Tibial nerve (tissue), 4 donors: ENCODE measurements at regions not wholly inside any gene's neighbourhood (a gene's known extent, or its start where the extent isn't known, plus 50 kb on each side); places are given as distances from the start of the nearest gene placed in this dataset.

Experiments used
- DNase-seq, 2 donors: peaks; one replicate each; pipeline ENCODE4 v3.0.0-alpha.2; 2019; ENCODE audit warnings: low spot score in 2 of 2
- H3K27ac ChIP-seq, 4 donors: fragments of 200-600 bp; sonication (generic) in 3 of 4; one replicate each; pipeline ENCODE4 v1.5.1; 2017 to 2019; ENCODE audit warnings: mild to moderate bottlenecking in 1 of 4
- H3K27me3 ChIP-seq, 2 donors: fragments of 200-600 bp; sonication (generic) in 1 of 2; one replicate each; pipeline versions ENCODE4 v1.5.1 to v1.6.0; 2017 to 2019
- H3K36me3 ChIP-seq, 3 donors: fragments of 200-600 bp; sonication (generic); one replicate each; pipeline ENCODE4 v1.5.1; 2018 to 2019
- H3K4me1 ChIP-seq, 4 donors: fragments of 200-600 bp; sonication (generic) in 3 of 4; one replicate each; pipeline ENCODE4 v1.5.1; 2017 to 2019
- H3K4me3 ChIP-seq, 4 donors: fragments of 200-600 bp; sonication (generic) in 3 of 4; one replicate each; pipeline ENCODE4 v1.5.1; 2017 to 2019; ENCODE audit warnings: mild to moderate bottlenecking in 1 of 4, moderate library complexity in 1 of 4
- H3K9me3 ChIP-seq, 4 donors: fragments of 200-600 bp; sonication (generic) in 3 of 4; one replicate each; pipeline ENCODE4 v1.5.1; 2017 to 2019
- CTCF ChIP-seq, 5 experiments: fragments of 200-600 bp in 3 of 5; fragments of 450-650 bp in 2 of 5; sonication (generic) in 3 of 5; IDR thresholded peaks; one replicate each; pipeline ENCODE4 v1.5.1; 2016 to 2019; ENCODE audit warnings: antibody characterized with exemption in 5 of 5, mild to moderate bottlenecking in 3 of 5, moderate library complexity in 2 of 5
- EP300 ChIP-seq, 2 donors: sonication (generic); formaldehyde crosslinking; IDR thresholded peaks; one replicate each; pipeline ENCODE4 v1.6.1; 2017; ENCODE audit warnings: antibody characterized with exemption in 2 of 2, mild to moderate bottlenecking in 1 of 2
- POLR2A ChIP-seq, 2 donors: fragments of 450-650 bp; IDR thresholded peaks; one replicate each; pipeline ENCODE4 v1.6.1; 2017; ENCODE audit warnings: antibody characterized with exemption in 2 of 2, mild to moderate bottlenecking in 2 of 2, moderate library complexity in 2 of 2
- WGBS, 2 donors: methylation state at CpG; one replicate each; pipeline ENCODE4 v1.1.5; 2018; 5-methylcytosine and 5-hydroxymethylcytosine counted together

GRCh38 chr4:65083076-65083475 is 587.2 kb downstream of the EPHA5 start:
- no peaks in the 10 kb centered on the region for H3K27me3 ChIP-seq
- no peak for DNase-seq

GRCh38 chr4:65071564-65071963 is 598.7 kb downstream of the EPHA5 start:
- no peaks in the 10 kb centered on the region for H3K36me3 ChIP-seq
- TF ChIP-seq EP300 (IDR thresholded peaks at IDR 0.05) (no peak), CTCF (IDR thresholded peaks at IDR 0.05) (no peak)
- no peaks in the 10 kb centered on the region for H3K27me3 ChIP-seq
- H3K27ac ChIP-seq: no peak overlapping the region
- no peak overlapping the region for H3K4me3 ChIP-seq
- no peaks in the 10 kb centered on the region for H3K4me1 ChIP-seq
- DNase-seq: no peak
- WGBS, 2 donors: 87 to 93% methylated on average over 1 of the region's 1 CpG
- H3K9me3 ChIP-seq: no peaks in the 10 kb centered on the region

More at GRCh38 chr4:65083076-65083475, 587.2 kb downstream of the EPHA5 start:
- WGBS, 2 donors: 53 to 63% methylated on average over 3 of the region's 3 CpGs
- Histone ChIP-seq H3K36me3 (no peaks in the 10 kb centered on the region), H3K27ac (no peak overlapping the region), H3K4me1 (no peaks in the 10 kb centered on the region), H3K9me3 (no peaks in the 10 kb centered on the region), H3K4me3 (no peak overlapping the region)
- TF ChIP-seq EP300 (IDR thresholded peaks at IDR 0.05) (no peak), CTCF (IDR thresholded peaks at IDR 0.05) (no peak), POLR2A (IDR thresholded peaks at IDR 0.05) (no peak)

- Histone ChIP-seq H3K4me3 (no peak overlapping the region), H3K4me1 (no peaks in the 10 kb centered on the region), H3K27ac (no peak overlapping the region), H3K27me3 (no peaks in the 10 kb centered on the region), H3K9me3 (no peaks in the 10 kb centered on the region), H3K36me3 (no peaks in the 10 kb centered on the region)
- TF ChIP-seq POLR2A (IDR thresholded peaks at IDR 0.05) (no peak), EP300 (IDR thresholded peaks at IDR 0.05) (no peak), CTCF (IDR thresholded peaks at IDR 0.05) (no peak)
- WGBS, 2 donors: 79 to 82% methylated on average over 5 of the region's 6 CpGs
- DNase-seq: no peak
These were observed 601.1 kb downstream of the EPHA5 start for GRCh38 chr4:65069177-65069576.

GRCh38 chr4:65066106-65066505 is 604.2 kb downstream of the EPHA5 start:
- no peak overlapping the region for H3K27ac ChIP-seq
- no peak for DNase-seq
- no peak overlapping the region for H3K4me3 ChIP-seq
- no peaks in the 10 kb centered on the region for H3K36me3 ChIP-seq
- no peak for TF ChIP-seq CTCF (IDR thresholded peaks at IDR 0.05)
- TF ChIP-seq EP300 (IDR thresholded peaks at IDR 0.05): no peak
- no peak for TF ChIP-seq POLR2A (IDR thresholded peaks at IDR 0.05)
- no peaks in the 10 kb centered on the region for H3K9me3 ChIP-seq
- H3K4me1 ChIP-seq: no peaks in the 10 kb centered on the region
- H3K27me3 ChIP-seq: no peaks in the 10 kb centered on the region

- no peak overlapping the region for H3K27ac ChIP-seq
- H3K9me3 ChIP-seq: no peaks in the 10 kb centered on the region
- no peak for DNase-seq
- 89 to 91% methylated on average over 1 of the region's 1 CpG for WGBS, 2 donors
- H3K36me3 ChIP-seq: no peaks in the 10 kb centered on the region
- H3K4me3 ChIP-seq: no peak overlapping the region
- no peaks in the 10 kb centered on the region for H3K4me1 ChIP-seq
- TF ChIP-seq POLR2A (IDR thresholded peaks at IDR 0.05): no peak
- no peak for TF ChIP-seq EP300 (IDR thresholded peaks at IDR 0.05)
- no peak for TF ChIP-seq CTCF (IDR thresholded peaks at IDR 0.05)
- H3K27me3 ChIP-seq: no peaks in the 10 kb centered on the region
These were observed 606.7 kb downstream of the EPHA5 start for GRCh38 chr4:65063601-65064000.
